Suprapubic skin (tissue), 4 donors: ENCODE measurements at regions not wholly inside any gene's neighbourhood (a gene's known extent, or its start where the extent isn't known, plus 50 kb on each side); places are given as distances from the start of the nearest gene placed in this dataset.

Experiments
- EP300 ChIP-seq: sonication (generic); formaldehyde crosslinking; IDR thresholded peaks from one replicate; pipeline ENCODE4 v1.6.1; 2017; ENCODE audit warnings: antibody characterized with exemption
- POLR2A ChIP-seq, 2 donors: fragments of 450-650 bp; IDR thresholded peaks; one replicate each; pipeline ENCODE4 v1.6.1; 2017; ENCODE audit warnings: antibody characterized with exemption in 2 of 2, mild to moderate bottlenecking in 2 of 2, moderate library complexity in 2 of 2
- POLR2AphosphoS5 ChIP-seq, 3 donors: sonication (generic); formaldehyde crosslinking; IDR thresholded peaks; one replicate each; pipeline ENCODE4 v1.6.1; 2017; ENCODE audit warnings: antibody characterized with exemption in 3 of 3
- TF ChIP-seq, protein P1 (sequence below), 2 donors: fragments of 200-600 bp in 1 of 2; fragments of 450-650 bp in 1 of 2; sonication (generic) in 1 of 2; IDR thresholded peaks; one replicate each; pipeline ENCODE4 v1.5.1; 2016 to 2019; ENCODE audit warnings: antibody characterized with exemption in 2 of 2, mild to moderate bottlenecking in 1 of 2, moderate library complexity in 1 of 2

DNA sequence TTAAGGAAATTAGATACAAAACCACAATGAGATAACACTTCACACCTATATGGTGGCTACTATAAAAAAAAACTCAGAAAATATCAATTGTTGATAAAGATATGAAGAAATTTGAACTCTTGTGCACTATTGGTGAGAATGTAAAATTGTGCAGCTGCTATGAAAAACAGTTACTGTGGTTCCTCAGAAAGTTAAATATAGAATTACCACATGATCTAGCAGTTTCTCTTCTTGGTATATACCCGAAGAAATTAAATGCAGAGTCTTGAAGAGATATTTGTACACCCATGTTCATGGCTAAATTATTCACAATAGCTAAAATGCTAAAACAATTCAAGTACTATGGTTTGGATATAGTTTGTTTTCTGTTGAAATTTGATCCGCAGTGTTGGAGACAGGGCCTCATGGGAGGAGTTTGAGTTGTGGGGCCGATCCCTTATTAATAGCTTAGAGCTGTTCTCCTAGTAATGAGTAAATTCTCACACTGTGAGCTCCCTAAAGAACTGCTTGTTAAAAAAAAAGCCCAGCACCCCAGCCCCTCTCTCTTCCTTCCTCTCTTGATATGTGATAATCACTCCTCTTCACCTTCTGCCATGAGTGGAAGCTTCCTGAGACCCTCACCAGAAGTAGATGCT lies 1412.1 kb downstream of the PLA2G4A start:
- TF ChIP-seq, protein P1, sequence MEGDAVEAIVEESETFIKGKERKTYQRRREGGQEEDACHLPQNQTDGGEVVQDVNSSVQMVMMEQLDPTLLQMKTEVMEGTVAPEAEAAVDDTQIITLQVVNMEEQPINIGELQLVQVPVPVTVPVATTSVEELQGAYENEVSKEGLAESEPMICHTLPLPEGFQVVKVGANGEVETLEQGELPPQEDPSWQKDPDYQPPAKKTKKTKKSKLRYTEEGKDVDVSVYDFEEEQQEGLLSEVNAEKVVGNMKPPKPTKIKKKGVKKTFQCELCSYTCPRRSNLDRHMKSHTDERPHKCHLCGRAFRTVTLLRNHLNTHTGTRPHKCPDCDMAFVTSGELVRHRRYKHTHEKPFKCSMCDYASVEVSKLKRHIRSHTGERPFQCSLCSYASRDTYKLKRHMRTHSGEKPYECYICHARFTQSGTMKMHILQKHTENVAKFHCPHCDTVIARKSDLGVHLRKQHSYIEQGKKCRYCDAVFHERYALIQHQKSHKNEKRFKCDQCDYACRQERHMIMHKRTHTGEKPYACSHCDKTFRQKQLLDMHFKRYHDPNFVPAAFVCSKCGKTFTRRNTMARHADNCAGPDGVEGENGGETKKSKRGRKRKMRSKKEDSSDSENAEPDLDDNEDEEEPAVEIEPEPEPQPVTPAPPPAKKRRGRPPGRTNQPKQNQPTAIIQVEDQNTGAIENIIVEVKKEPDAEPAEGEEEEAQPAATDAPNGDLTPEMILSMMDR (IDR thresholded peaks at IDR 0.05): no peak
- no peak for TF ChIP-seq EP300
- no peak for TF ChIP-seq POLR2A (IDR thresholded peaks at IDR 0.05)
- TF ChIP-seq POLR2AphosphoS5 (IDR thresholded peaks at IDR 0.05): no peak
